ENCODE measurements at regions not wholly inside any gene's neighbourhood (a gene's known extent, or its start where the extent isn't known, plus 50 kb on each side); places are given as distances from the start of the nearest gene placed in this dataset.

DNA sequence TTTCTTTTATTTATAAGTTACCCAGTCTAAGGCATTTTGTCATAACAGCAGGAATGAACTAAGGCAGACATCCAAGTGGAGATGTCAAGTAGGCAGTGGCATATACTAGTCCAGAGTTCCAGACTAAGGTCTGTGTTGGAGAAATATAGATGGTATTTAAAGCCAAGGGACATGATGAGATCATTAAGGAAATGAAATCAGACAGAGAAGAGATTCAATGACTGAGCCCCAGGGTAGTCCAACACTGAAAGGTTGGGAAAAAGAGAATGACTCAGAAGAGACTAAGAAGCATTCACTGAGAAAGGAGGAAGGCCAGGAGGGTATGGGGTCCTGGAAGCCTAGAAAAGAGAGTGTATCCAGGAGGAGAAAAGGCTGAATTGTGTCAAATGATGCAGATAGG lies 442.2 kb upstream of the CCDC196 start:
- no peak for DNase-seq
- no peaks in the 10 kb centered on the region for H3K4me1 ChIP-seq (ENCODE audit: control extremely low read depth in 1 of 4, control insufficient read depth in 4 of 4, insufficient read depth in 4 of 4, low read length in 3 of 4)
- H3K27ac ChIP-seq (ENCODE audit: insufficient read depth in 1 of 2, low read depth in 1 of 2, low read length in 2 of 2, poor library complexity in 1 of 2, severe bottlenecking in 2 of 2): no peak overlapping the region
- no peaks in the 10 kb centered on the region for H3K9me3 ChIP-seq (ENCODE audit: control extremely low read depth in 1 of 5, control insufficient read depth in 4 of 5, insufficient read depth in 2 of 5, low read depth in 1 of 5, low read length in 4 of 5)
- H3K4me3 ChIP-seq (ENCODE audit: control insufficient read depth in 1 of 7, extremely low read depth in 1 of 7, insufficient read depth in 4 of 7, low read depth in 2 of 7, low read length in 6 of 7): no peak overlapping the region
- H3K27me3 ChIP-seq (replicated peaks in 2 of 5; ENCODE audit: control insufficient read depth in 4 of 5, insufficient read depth in 5 of 5, low read length in 4 of 5): no peaks in the 10 kb centered on the region
- H3K36me3 ChIP-seq (ENCODE audit: control insufficient read depth in 4 of 4, insufficient read depth in 4 of 4, low read length in 3 of 4): no peaks in the 10 kb centered on the region
- POLR2A ChIA-PET: no interaction called here
- CTCF ChIA-PET: no interaction called here

DNA sequence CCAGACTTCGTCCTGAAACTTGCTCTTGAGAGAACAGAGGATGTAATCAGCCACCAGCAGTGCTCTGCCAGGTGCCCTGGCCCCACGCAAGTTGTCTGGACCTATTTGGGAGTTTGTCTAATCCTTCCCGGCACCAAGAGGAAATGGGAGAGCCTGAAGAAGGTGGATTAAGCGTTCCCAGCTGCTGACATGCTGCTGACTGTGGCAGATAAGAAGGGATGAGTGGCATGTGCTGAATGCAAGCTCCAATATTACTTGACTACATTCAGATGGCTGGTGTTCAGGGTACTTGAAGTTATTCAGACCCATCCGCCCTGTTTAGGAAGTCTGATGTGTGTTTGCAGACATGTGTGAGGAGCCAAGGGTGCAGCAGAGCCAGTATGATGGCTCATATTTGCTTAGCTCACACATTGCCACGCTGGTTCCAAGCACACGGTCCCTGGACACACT lies 440.6 kb upstream of the CCDC196 start:
- no peaks in the 10 kb centered on the region for H3K36me3 ChIP-seq (ENCODE audit: control insufficient read depth in 4 of 4, insufficient read depth in 4 of 4, low read length in 3 of 4)
- no peak overlapping the region for H3K4me3 ChIP-seq (ENCODE audit: control insufficient read depth in 1 of 7, extremely low read depth in 1 of 7, insufficient read depth in 4 of 7, low read depth in 2 of 7, low read length in 6 of 7)
- H3K27me3 ChIP-seq (replicated peaks in 2 of 5; ENCODE audit: control insufficient read depth in 4 of 5, insufficient read depth in 5 of 5, low read length in 4 of 5): no peaks in the 10 kb centered on the region
- H3K9me3 ChIP-seq (ENCODE audit: control extremely low read depth in 1 of 5, control insufficient read depth in 4 of 5, insufficient read depth in 2 of 5, low read depth in 1 of 5, low read length in 4 of 5): no peaks in the 10 kb centered on the region
- 97% methylated on average over 5 of the region's 7 CpGs for WGBS (ENCODE audit: insufficient coverage)
- DNase-seq: no peak
- ChIA-PET CTCF (interaction anchor here (0.5 to 1.5 kb wide), 3 partner anchors 25 to 655 kb away, joined by 3 to 5 read pairs (median 3); no protein-coding TSS in a partner anchor), POLR2A (no interaction called here)
- no peaks in the 10 kb centered on the region for H3K4me1 ChIP-seq (ENCODE audit: control extremely low read depth in 1 of 4, control insufficient read depth in 4 of 4, insufficient read depth in 4 of 4, low read length in 3 of 4)
- no peak overlapping the region for H3K27ac ChIP-seq (ENCODE audit: insufficient read depth in 1 of 2, low read depth in 1 of 2, low read length in 2 of 2, poor library complexity in 1 of 2, severe bottlenecking in 2 of 2)

DNA sequence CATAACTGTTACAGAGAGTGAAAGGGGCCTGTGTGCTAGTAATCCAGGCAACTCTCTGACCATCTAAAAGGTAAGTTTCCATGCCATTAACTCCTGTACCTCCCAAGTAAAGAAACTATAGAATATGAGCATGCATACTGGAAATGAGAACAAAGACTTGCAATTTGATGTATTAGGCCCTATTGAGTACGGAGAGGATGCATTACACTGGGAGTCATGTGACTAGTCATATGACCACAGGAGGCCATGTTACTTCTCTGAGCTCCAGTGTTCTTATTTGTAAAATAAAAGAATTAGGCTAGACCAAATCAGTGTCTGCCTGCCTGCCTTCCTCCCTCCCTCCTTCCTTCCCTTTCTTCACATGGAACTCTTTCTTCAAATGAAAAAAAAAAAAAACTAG lies 440.1 kb upstream of the CCDC196 start:
- no peaks in the 10 kb centered on the region for H3K36me3 ChIP-seq (ENCODE audit: control insufficient read depth in 4 of 4, insufficient read depth in 4 of 4, low read length in 3 of 4)
- H3K27me3 ChIP-seq (replicated peaks in 2 of 5; ENCODE audit: control insufficient read depth in 4 of 5, insufficient read depth in 5 of 5, low read length in 4 of 5): no peaks in the 10 kb centered on the region
- no CpG with 5 or more reads among the region's 1 CpG for WGBS (ENCODE audit: insufficient coverage)
- ChIA-PET CTCF (interaction anchor here (1.5 kb wide), 1 partner anchor 25 kb away, joined by 5 read pairs; no protein-coding TSS in a partner anchor), POLR2A (no interaction called here)
- no peak overlapping the region for H3K4me3 ChIP-seq (ENCODE audit: control insufficient read depth in 1 of 7, extremely low read depth in 1 of 7, insufficient read depth in 4 of 7, low read depth in 2 of 7, low read length in 6 of 7)
- no peaks in the 10 kb centered on the region for H3K9me3 ChIP-seq (ENCODE audit: control extremely low read depth in 1 of 5, control insufficient read depth in 4 of 5, insufficient read depth in 2 of 5, low read depth in 1 of 5, low read length in 4 of 5)
- H3K4me1 ChIP-seq (ENCODE audit: control extremely low read depth in 1 of 4, control insufficient read depth in 4 of 4, insufficient read depth in 4 of 4, low read length in 3 of 4): no peaks in the 10 kb centered on the region
- no peak overlapping the region for H3K27ac ChIP-seq (ENCODE audit: insufficient read depth in 1 of 2, low read depth in 1 of 2, low read length in 2 of 2, poor library complexity in 1 of 2, severe bottlenecking in 2 of 2)
- no peak for DNase-seq

DNA sequence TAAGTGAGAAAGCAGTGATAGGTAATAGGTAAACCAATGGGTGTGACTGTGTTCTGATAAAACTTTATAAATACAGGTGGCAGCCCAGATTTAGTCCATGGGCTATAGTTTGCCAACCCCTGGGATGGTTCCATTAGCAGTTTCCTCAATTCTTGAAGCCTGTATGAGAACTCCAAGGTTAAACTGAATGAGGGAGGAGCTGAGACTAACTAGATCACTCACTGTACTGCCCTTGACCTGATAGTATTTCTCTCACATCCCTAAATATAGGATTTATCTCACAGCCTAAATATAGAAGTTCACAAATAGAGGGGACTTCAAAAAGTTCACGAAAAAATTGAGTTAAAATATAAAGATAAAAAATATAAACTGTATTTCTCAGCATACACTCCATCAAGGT lies 439.6 kb upstream of the CCDC196 start:
- Histone ChIP-seq H3K4me1 (ENCODE audit: control extremely low read depth in 1 of 4, control insufficient read depth in 4 of 4, insufficient read depth in 4 of 4, low read length in 3 of 4) (no peaks in the 10 kb centered on the region), H3K36me3 (ENCODE audit: control insufficient read depth in 4 of 4, insufficient read depth in 4 of 4, low read length in 3 of 4) (no peaks in the 10 kb centered on the region), H3K27ac (ENCODE audit: insufficient read depth in 1 of 2, low read depth in 1 of 2, low read length in 2 of 2, poor library complexity in 1 of 2, severe bottlenecking in 2 of 2) (no peak overlapping the region), H3K9me3 (ENCODE audit: control extremely low read depth in 1 of 5, control insufficient read depth in 4 of 5, insufficient read depth in 2 of 5, low read depth in 1 of 5, low read length in 4 of 5) (no peaks in the 10 kb centered on the region), H3K27me3 (replicated peaks in 2 of 5; ENCODE audit: control insufficient read depth in 4 of 5, insufficient read depth in 5 of 5, low read length in 4 of 5) (no peaks in the 10 kb centered on the region), H3K4me3 (ENCODE audit: control insufficient read depth in 1 of 7, extremely low read depth in 1 of 7, insufficient read depth in 4 of 7, low read depth in 2 of 7, low read length in 6 of 7) (no peak overlapping the region)
- ChIA-PET CTCF (interaction anchor here (1.3 to 1.5 kb wide), 2 partner anchors 20 to 24 kb away, joined by 3 to 5 read pairs; no protein-coding TSS in a partner anchor), POLR2A (no interaction called here)
- WGBS (ENCODE audit: insufficient coverage): no CpG with 5 or more reads among the region's 1 CpG
- DNase-seq: no peak

DNA sequence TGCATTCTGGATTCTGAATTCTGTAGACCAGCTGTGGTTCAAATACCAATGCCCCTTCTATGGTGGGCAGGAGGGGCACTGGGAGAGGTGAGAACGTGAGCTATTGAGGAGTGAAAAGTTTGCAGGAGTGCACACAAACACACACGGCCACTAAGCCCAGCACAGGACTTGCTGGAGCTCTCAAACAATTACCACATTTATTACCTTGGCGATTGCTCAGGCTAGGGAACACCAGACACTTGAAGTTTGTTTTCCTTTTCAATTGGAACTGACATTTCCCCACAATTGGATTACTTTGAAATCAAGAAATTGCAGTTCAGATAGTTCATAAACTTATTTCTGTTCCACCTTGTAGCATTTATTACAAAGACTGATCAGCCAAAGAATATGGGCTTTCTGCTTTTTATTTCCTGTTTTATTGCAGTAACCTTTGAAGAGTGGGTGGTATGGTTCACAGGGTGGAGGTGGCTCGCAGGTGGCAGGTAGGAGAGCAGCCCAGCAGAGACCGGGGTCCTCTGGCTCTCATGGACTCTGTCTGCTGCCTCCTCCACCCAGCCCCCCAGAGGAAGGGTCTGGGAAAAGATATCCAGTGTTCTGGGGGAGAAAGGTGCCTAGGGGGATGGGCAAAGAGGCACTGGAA lies 429.8 kb upstream of the CCDC196 start:
- CTCF ChIA-PET: interaction anchor here (0.7 to 1.3 kb wide), 3 partner anchors 10 to 116 kb away, joined by 3 to 4 read pairs (median 4); no protein-coding TSS in a partner anchor
- WGBS (ENCODE audit: insufficient coverage): 95% methylated on average over 4 of the region's 5 CpGs
- no peaks in the 10 kb centered on the region for H3K36me3 ChIP-seq (ENCODE audit: control insufficient read depth in 4 of 4, insufficient read depth in 4 of 4, low read length in 3 of 4)
- H3K27me3 ChIP-seq (replicated peaks in 2 of 5; ENCODE audit: control insufficient read depth in 4 of 5, insufficient read depth in 5 of 5, low read length in 4 of 5): no peaks in the 10 kb centered on the region
- POLR2A ChIA-PET: no interaction called here
- H3K9me3 ChIP-seq (ENCODE audit: control extremely low read depth in 1 of 5, control insufficient read depth in 4 of 5, insufficient read depth in 2 of 5, low read depth in 1 of 5, low read length in 4 of 5): peaks cover 0 to 7% (median 3%) of the 10 kb centered on the region in 5 experiments
- no peak overlapping the region for H3K4me3 ChIP-seq (ENCODE audit: control insufficient read depth in 1 of 7, extremely low read depth in 1 of 7, insufficient read depth in 4 of 7, low read depth in 2 of 7, low read length in 6 of 7)
- H3K4me1 ChIP-seq (ENCODE audit: control extremely low read depth in 1 of 4, control insufficient read depth in 4 of 4, insufficient read depth in 4 of 4, low read length in 3 of 4): no peaks in the 10 kb centered on the region
- H3K27ac ChIP-seq (ENCODE audit: insufficient read depth in 1 of 2, low read depth in 1 of 2, low read length in 2 of 2, poor library complexity in 1 of 2, severe bottlenecking in 2 of 2): no peak overlapping the region
- no peak for DNase-seq

DNA sequence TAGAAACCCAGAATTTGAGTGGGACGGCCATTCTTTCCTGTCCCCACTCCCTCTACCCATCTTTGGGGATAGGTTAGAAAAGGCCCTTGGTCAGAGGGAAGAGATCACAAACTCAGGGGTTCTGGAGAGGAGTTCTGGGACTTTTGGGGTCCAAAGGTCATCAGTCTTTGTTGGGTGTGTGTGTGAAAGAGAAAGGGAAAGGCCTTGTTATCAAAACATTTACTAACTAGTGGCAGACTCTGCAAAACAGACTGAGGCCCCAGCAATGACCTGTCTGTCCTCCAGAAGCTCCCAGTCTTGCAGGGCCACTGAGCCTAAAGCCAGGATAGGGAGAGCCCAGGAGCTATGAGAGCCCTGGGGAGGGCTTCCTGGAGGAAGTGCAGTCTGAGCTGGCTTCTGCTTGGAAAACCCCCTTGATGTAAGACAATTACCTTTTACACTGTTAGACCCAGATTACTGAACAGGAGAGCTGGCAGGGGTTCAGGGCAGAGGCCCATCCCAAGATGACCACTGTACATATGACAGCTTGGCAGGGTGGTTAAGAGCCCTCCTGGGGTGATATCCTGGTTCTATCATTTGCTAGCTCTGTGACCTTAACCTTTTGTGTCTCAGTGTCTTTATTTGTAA lies 429.1 kb upstream of the CCDC196 start:
- POLR2A ChIA-PET: no interaction called here
- Histone ChIP-seq H3K4me3 (ENCODE audit: control insufficient read depth in 1 of 7, extremely low read depth in 1 of 7, insufficient read depth in 4 of 7, low read depth in 2 of 7, low read length in 6 of 7) (no peak overlapping the region), H3K36me3 (ENCODE audit: control insufficient read depth in 4 of 4, insufficient read depth in 4 of 4, low read length in 3 of 4) (no peaks in the 10 kb centered on the region), H3K27me3 (replicated peaks in 2 of 5; ENCODE audit: control insufficient read depth in 4 of 5, insufficient read depth in 5 of 5, low read length in 4 of 5) (no peaks in the 10 kb centered on the region), H3K9me3 (ENCODE audit: control extremely low read depth in 1 of 5, control insufficient read depth in 4 of 5, insufficient read depth in 2 of 5, low read depth in 1 of 5, low read length in 4 of 5) (peaks cover 0 to 8% (median 3%) of the 10 kb centered on the region in 5 experiments), H3K27ac (ENCODE audit: insufficient read depth in 1 of 2, low read depth in 1 of 2, low read length in 2 of 2, poor library complexity in 1 of 2, severe bottlenecking in 2 of 2) (no peak overlapping the region), H3K4me1 (ENCODE audit: control extremely low read depth in 1 of 4, control insufficient read depth in 4 of 4, insufficient read depth in 4 of 4, low read length in 3 of 4) (no peaks in the 10 kb centered on the region)
- no peak for DNase-seq
- WGBS (ENCODE audit: insufficient coverage): no CpG with 5 or more reads among the region's 1 CpG
- CTCF ChIA-PET: interaction anchor here (1.3 kb wide), 1 partner anchor 12 kb away, joined by 4 read pairs; no protein-coding TSS in a partner anchor

DNA sequence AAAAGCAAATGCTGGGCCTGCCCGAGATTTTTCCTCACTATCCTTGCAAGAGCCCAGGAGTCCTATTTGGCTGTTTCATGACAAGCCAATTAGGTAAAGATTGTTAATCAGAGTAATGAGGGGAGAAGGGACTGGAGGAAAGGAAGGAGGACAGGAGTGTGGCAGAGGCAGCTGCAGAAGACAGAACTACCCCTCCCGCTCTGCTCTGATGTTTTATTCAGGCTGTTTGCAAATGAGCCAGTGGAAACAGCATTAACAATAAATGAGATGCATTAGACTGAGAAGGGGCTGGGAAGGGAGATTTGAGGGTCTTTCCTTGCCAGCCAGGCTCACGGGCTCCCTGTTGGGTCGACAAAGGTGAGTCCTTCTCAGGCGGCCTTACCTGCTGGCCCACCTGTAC lies 421.0 kb upstream of the CCDC196 start:
- ChIA-PET POLR2A (no interaction called here), CTCF (interaction anchor here (1.5 to 1.7 kb wide), 2 partner anchors 28 to 29 kb away, joined by 4 read pairs; no protein-coding TSS in a partner anchor)
- Histone ChIP-seq H3K9me3 (ENCODE audit: control extremely low read depth in 1 of 5, control insufficient read depth in 4 of 5, insufficient read depth in 2 of 5, low read depth in 1 of 5, low read length in 4 of 5) (peaks cover 0 to 3% (median 0%) of the 10 kb centered on the region in 5 experiments), H3K4me1 (ENCODE audit: control extremely low read depth in 1 of 4, control insufficient read depth in 4 of 4, insufficient read depth in 4 of 4, low read length in 3 of 4) (no peaks in the 10 kb centered on the region), H3K4me3 (ENCODE audit: control insufficient read depth in 1 of 7, extremely low read depth in 1 of 7, insufficient read depth in 4 of 7, low read depth in 2 of 7, low read length in 6 of 7) (no peak overlapping the region), H3K36me3 (ENCODE audit: control insufficient read depth in 4 of 4, insufficient read depth in 4 of 4, low read length in 3 of 4) (no peaks in the 10 kb centered on the region), H3K27ac (ENCODE audit: insufficient read depth in 1 of 2, low read depth in 1 of 2, low read length in 2 of 2, poor library complexity in 1 of 2, severe bottlenecking in 2 of 2) (no peak overlapping the region), H3K27me3 (replicated peaks in 2 of 5; ENCODE audit: control insufficient read depth in 4 of 5, insufficient read depth in 5 of 5, low read length in 4 of 5) (no peaks in the 10 kb centered on the region)
- DNase-seq: no peak
- 100% methylated on average over 4 of the region's 5 CpGs for WGBS (ENCODE audit: insufficient coverage)

All from common myeloid progenitor, CD34-positive (primary cell).